SK-N-SH treated with all-trans-retinoic acid at 6 μM for 48 hours (cell line): ENCODE measurements at regions not wholly inside any gene's neighbourhood (a gene's known extent, or its start where the extent isn't known, plus 50 kb on each side); places are given as distances from the start of the nearest gene placed in this dataset.

Experiments used
- ATAC-seq: fragments of 200-7000 bp; cut with Tn5 transposase; 3 replicates; pipeline ENCODE4 v1.9.1; 2020; ENCODE audit warnings: mild to moderate bottlenecking, moderate library complexity
- ARNTL ChIP-seq: fragments of 450-650 bp; formaldehyde crosslinking; IDR thresholded peaks from 2 replicates; pipeline ENCODE4 v1.5.0; 2020; ENCODE audit warnings: low read depth, mild to moderate bottlenecking, moderate library complexity, borderline replicate concordance
- BACH2 ChIP-seq: fragments of 250-450 bp; sonication (Bioruptor Pico); IDR thresholded peaks from 2 replicates; pipeline ENCODE4 v1.9.0; 2021; ENCODE audit warnings: mild to moderate bottlenecking, borderline replicate concordance
- CSDC2 ChIP-seq: fragments of 250-450 bp; sonication (Bioruptor Pico); IDR thresholded peaks from 2 replicates; pipeline ENCODE4 v1.5.0; 2020; ENCODE audit warnings: mild to moderate bottlenecking, moderate library complexity
- ESRRG ChIP-seq: fragments of 250-450 bp; sonication (Bioruptor Pico); IDR thresholded peaks from 2 replicates; pipeline ENCODE4 v1.6.1; 2021; ENCODE audit warnings: mild to moderate bottlenecking
- GLIS3 ChIP-seq: fragments of 250-450 bp; sonication (Bioruptor Pico); IDR thresholded peaks from 2 replicates; pipeline ENCODE4 v1.5.0; 2020; ENCODE audit warnings: mild to moderate bottlenecking, moderate library complexity
- ISL1 ChIP-seq: fragments of 250-450 bp; sonication (Bioruptor Pico); IDR thresholded peaks from 2 replicates; pipeline ENCODE4 v2.1.2; 2022; ENCODE audit warnings: mild to moderate bottlenecking, moderate library complexity
- OSR1 ChIP-seq: fragments of 250-450 bp; sonication (Bioruptor Pico); IDR thresholded peaks from 2 replicates; pipeline ENCODE4 v1.8.0; 2022; ENCODE audit warnings: moderate library complexity, mild to moderate bottlenecking, inconsistent platforms
- PATZ1 ChIP-seq: fragments of 250-450 bp; sonication (Bioruptor Pico); IDR thresholded peaks from 2 replicates; pipeline ENCODE4 v1.8.0; 2020; ENCODE audit warnings: mild to moderate bottlenecking, moderate library complexity, borderline replicate concordance
- PPARA ChIP-seq: fragments of 250-450 bp; sonication (Bioruptor Pico); IDR thresholded peaks from 2 replicates; pipeline ENCODE4 v1.5.0; 2020; ENCODE audit warnings: mild to moderate bottlenecking, borderline replicate concordance
- RARB ChIP-seq: fragments of 250-450 bp; sonication (Bioruptor Pico); IDR thresholded peaks from 2 replicates; pipeline ENCODE4 v1.8.0; 2021; ENCODE audit warnings: mild to moderate bottlenecking, moderate library complexity
- SNAI2 ChIP-seq: fragments of 250-450 bp; sonication (Bioruptor Pico); IDR thresholded peaks from 2 replicates; pipeline ENCODE4 v1.5.0; 2020; ENCODE audit warnings: mild to moderate bottlenecking, moderate library complexity
- TCF4 ChIP-seq: fragments of 250-450 bp; sonication (Bioruptor Pico); IDR thresholded peaks from 2 replicates; pipeline ENCODE4 v1.8.0; 2021; ENCODE audit warnings: mild to moderate bottlenecking, moderate library complexity, borderline replicate concordance
- TOX ChIP-seq: fragments of 250-450 bp; sonication (Bioruptor Pico); IDR thresholded peaks from 2 replicates; pipeline ENCODE4 v1.8.0; 2021; ENCODE audit warnings: mild to moderate bottlenecking, moderate library complexity, borderline replicate concordance
- ZC3H10 ChIP-seq: fragments of 250-450 bp; sonication (Bioruptor Pico); IDR thresholded peaks from 2 replicates; pipeline ENCODE4 v1.5.1; 2021; ENCODE audit warnings: mild to moderate bottlenecking, moderate library complexity
- ZFP3 ChIP-seq: fragments of 250-450 bp; sonication (Bioruptor Pico); IDR thresholded peaks from 2 replicates; pipeline ENCODE4 v1.5.0; 2020; ENCODE audit warnings: mild to moderate bottlenecking, moderate library complexity
- ZFP30 ChIP-seq: fragments of 450-650 bp; formaldehyde crosslinking; IDR thresholded peaks from 2 replicates; pipeline ENCODE4 v1.5.0; 2022; ENCODE audit warnings: mild to moderate bottlenecking, moderate library complexity
- ZNF565 ChIP-seq: fragments of 450-650 bp; formaldehyde crosslinking; conservative IDR thresholded peaks from 2 replicates; pipeline ENCODE4 v1.5.0; 2020; ENCODE audit warnings: low read depth, mild to moderate bottlenecking, moderate library complexity
- ZNF70 ChIP-seq: fragments of 450-650 bp; formaldehyde crosslinking; IDR thresholded peaks from 2 replicates; pipeline ENCODE4 v1.5.0; 2020; ENCODE audit warnings: mild to moderate bottlenecking, moderate library complexity
- ZNF8 ChIP-seq: fragments of 450-650 bp; formaldehyde crosslinking; IDR thresholded peaks from 2 replicates; pipeline ENCODE4 v1.5.0; 2020; ENCODE audit warnings: mild to moderate bottlenecking, moderate library complexity
- TF ChIP-seq, protein P1 (sequence below): fragments of 250-450 bp; sonication (Bioruptor Pico); IDR thresholded peaks from 2 replicates; pipeline ENCODE4 v1.8.0; 2021; ENCODE audit warnings: low read depth, mild to moderate bottlenecking, moderate library complexity, borderline replicate concordance
- TF ChIP-seq, protein P2 (sequence below): fragments of 250-450 bp; sonication (Bioruptor Pico); IDR thresholded peaks from 2 replicates; pipeline ENCODE4 v1.5.1; 2021; ENCODE audit warnings: mild to moderate bottlenecking, moderate library complexity
- TF ChIP-seq, protein P3 (sequence below): fragments of 250-450 bp; sonication (Bioruptor Pico); IDR thresholded peaks from 2 replicates; pipeline ENCODE4 v1.5.0; 2020; ENCODE audit warnings: mild to moderate bottlenecking, moderate library complexity

DNA sequence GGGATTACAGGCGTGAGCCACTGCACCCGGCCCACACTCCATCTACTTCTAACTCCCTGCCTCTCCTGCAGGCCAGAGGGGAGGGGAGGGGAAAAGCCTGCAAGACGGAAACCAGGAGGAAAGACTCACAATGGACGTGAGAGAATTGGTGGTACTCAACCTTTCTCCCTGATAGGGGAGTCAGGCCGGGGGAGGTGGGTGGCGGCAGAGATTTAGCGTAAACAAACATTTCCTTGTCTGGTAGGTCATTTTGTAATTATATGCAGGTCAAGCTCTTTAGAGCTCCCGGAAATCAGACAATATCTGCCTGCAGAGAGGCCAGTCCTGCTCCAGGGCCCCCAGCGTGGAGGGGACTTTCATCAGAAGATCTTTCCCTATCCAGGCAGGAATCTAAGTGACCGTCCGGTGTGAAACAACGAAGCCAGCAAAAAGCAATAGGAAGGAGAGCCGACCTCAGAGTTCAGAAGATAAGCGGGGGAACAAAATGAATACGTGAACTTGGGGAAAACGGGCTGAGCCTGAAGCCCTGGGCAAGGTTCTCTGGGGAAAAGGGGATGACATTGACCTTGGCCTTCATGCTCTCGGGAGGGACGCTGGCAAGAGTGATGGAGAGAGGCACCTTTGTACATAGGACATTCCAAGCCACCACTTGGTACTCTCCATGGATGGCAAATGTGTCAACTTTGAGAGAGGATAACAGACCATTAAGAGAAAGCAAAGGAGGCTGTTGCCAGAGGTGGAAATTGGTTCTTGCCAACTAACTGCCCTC lies 62.3 kb downstream of the SPRING1 start:
- no peak for ATAC-seq
- TF ChIP-seq TOX (no peak), ZNF565 (CRISPR knock-in tag) (no peak), ZFP3 (no peak), SNAI2 (CRISPR knock-in tag) (no peak), GLIS3 (no peak), BACH2 (no peak)
- TF ChIP-seq, protein P1, sequence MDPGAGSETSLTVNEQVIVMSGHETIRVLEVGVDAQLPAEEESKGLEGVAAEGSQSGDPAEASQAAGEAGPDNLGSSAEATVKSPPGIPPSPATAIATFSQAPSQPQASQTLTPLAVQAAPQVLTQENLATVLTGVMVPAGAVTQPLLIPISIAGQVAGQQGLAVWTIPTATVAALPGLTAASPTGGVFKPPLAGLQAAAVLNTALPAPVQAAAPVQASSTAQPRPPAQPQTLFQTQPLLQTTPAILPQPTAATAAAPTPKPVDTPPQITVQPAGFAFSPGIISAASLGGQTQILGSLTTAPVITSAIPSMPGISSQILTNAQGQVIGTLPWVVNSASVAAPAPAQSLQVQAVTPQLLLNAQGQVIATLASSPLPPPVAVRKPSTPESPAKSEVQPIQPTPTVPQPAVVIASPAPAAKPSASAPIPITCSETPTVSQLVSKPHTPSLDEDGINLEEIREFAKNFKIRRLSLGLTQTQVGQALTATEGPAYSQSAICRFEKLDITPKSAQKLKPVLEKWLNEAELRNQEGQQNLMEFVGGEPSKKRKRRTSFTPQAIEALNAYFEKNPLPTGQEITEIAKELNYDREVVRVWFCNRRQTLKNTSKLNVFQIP (CRISPR knock-in tag) = no peak
- TF ChIP-seq, protein P2, sequence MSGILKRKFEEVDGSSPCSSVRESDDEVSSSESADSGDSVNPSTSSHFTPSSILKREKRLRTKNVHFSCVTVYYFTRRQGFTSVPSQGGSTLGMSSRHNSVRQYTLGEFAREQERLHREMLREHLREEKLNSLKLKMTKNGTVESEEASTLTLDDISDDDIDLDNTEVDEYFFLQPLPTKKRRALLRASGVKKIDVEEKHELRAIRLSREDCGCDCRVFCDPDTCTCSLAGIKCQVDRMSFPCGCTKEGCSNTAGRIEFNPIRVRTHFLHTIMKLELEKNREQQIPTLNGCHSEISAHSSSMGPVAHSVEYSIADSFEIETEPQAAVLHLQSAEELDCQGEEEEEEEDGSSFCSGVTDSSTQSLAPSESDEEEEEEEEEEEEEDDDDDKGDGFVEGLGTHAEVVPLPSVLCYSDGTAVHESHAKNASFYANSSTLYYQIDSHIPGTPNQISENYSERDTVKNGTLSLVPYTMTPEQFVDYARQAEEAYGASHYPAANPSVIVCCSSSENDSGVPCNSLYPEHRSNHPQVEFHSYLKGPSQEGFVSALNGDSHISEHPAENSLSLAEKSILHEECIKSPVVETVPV (CRISPR knock-in tag) = no peak

- ATAC-seq = no peak
- no peak for TF ChIP-seq ESRRG
- no peak for TF ChIP-seq BACH2
- TF ChIP-seq OSR1 = no peak
These were observed 63.2 kb downstream of the SPRING1 start for GRCh38 chr12:116674643-116675183.

GRCh38 chr12:116673681-116674111 lies 64.2 kb downstream of the SPRING1 start:
- TF ChIP-seq ZFP3 (no peak), PATZ1 (CRISPR knock-in tag) (no peak), PPARA (no peak), ISL1 (no peak), CSDC2 (CRISPR knock-in tag) (no peak), ESRRG (no peak), TOX (no peak), RARB (CRISPR knock-in tag) (no peak), TCF4 (CRISPR knock-in tag) (no peak), BACH2 (no peak), ZC3H10 (CRISPR knock-in tag) (no peak), ZNF70 (CRISPR knock-in tag) (no peak), ZNF8 (CRISPR knock-in tag) (no peak), ARNTL (CRISPR knock-in tag) (no peak), ZFP30 (CRISPR knock-in tag) (no peak), OSR1 (no peak), ZNF565 (CRISPR knock-in tag) (no peak)
- TF ChIP-seq, protein P3, sequence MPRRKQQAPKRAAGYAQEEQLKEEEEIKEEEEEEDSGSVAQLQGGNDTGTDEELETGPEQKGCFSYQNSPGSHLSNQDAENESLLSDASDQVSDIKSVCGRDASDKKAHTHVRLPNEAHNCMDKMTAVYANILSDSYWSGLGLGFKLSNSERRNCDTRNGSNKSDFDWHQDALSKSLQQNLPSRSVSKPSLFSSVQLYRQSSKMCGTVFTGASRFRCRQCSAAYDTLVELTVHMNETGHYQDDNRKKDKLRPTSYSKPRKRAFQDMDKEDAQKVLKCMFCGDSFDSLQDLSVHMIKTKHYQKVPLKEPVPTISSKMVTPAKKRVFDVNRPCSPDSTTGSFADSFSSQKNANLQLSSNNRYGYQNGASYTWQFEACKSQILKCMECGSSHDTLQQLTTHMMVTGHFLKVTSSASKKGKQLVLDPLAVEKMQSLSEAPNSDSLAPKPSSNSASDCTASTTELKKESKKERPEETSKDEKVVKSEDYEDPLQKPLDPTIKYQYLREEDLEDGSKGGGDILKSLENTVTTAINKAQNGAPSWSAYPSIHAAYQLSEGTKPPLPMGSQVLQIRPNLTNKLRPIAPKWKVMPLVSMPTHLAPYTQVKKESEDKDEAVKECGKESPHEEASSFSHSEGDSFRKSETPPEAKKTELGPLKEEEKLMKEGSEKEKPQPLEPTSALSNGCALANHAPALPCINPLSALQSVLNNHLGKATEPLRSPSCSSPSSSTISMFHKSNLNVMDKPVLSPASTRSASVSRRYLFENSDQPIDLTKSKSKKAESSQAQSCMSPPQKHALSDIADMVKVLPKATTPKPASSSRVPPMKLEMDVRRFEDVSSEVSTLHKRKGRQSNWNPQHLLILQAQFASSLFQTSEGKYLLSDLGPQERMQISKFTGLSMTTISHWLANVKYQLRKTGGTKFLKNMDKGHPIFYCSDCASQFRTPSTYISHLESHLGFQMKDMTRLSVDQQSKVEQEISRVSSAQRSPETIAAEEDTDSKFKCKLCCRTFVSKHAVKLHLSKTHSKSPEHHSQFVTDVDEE (CRISPR knock-in tag) = no peak
- TF ChIP-seq, protein P2 (CRISPR knock-in tag) = no peak
- TF ChIP-seq, protein P1 (CRISPR knock-in tag) = no peak
- ATAC-seq = no peak
